NCI-H1048 (cell line): ENCODE measurements at regions not wholly inside any gene's neighbourhood (a gene's known extent, or its start where the extent isn't known, plus 50 kb on each side); places are given as distances from the start of the nearest gene placed in this dataset.
"Not testable (repeated sequence)": the region's sequence is repeated elsewhere in the genome, so short reads cannot be mapped to it uniquely, and the experiment has no call there.

Source experiments
- DNase-seq: peaks from one replicate; lab custom pipeline; 2025; lab: John Stamatoyannopoulos, UW

GRCh38 chrX:5295004-5295403 lies 933.7 kb downstream of the NLGN4X start:
- DNase-seq: no peak

DNA sequence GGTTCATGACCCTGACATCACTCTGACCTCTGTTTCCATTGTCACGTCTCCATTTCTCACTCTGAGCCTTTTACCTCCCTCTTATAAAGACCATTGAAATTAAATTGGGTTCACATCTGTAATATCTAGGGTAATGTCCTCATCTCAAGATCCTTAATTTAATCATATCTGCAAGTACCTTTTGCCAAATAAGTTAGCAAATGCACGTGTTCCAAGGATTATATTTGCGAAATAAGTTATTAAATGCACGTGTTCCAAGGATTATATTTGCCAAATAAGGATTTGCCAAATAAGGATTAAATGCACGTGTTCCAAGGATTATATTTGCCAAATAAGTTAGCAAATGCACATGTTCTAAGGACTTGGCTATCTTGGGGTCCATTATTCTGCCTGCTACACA lies 938.0 kb downstream of the NLGN4X start:
- no peak for DNase-seq

DNA sequence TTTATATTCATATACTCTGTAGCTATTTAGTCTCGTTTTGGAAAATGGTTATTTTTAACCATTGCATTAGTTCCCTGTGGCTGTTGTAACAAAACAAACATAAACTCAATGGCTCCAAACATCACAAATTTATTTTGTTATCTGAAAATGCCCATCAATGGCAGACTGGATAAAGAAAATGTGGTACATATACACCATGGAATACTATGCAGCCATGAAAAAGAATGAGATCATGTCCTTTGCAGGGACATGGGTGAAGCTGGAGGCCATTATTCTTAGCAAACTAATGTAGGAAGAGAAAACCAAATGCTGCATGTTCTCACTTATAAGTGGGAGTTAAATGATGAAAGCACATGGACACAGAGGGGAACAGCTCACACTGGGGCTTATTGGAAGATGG lies 938.7 kb downstream of the NLGN4X start:
- not testable (repeated sequence) for DNase-seq

DNA sequence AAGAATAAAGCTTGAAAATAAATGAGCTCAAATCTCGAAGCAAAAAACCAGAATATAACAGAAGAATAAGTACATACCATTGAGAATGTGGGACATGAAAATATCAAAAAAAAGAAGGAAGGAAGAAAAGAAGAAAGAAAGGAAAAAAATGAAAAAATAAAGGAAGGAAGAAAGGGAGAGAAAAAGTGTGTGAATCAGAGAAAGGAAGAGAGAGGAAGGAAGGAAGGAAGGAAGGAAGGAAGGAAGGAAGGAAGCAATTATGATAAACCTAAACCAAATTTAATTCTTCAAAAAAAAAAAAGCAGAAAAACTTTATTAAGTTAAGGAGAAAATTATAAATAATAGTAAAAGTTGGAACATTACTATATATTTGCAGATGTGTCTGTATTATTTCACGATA lies 949.8 kb downstream of the NLGN4X start:
- no peak for DNase-seq

GRCh38 chrX:5265324-5265850 lies 963.3 kb downstream of the NLGN4X start:
- DNase-seq: no peak

DNA sequence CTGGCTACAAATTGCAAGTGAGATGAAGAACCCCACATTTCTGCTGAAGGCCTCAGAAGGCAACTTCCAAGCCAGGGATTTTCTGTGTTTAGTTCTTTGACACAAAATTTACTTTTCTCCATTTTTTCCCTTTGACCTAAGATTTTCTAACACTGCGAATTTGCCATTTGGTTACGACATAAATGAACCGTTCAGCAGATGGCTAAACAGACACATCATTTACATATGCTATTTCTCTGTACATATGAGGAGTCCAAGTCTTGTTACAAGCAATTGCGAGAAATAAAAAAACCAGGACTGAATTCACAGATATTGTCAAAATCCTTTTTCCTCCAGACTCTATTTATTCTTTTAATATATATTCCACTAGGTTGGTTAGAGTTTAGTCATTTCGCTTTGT lies 978.6 kb downstream of the NLGN4X start:
- no peak for DNase-seq

DNA sequence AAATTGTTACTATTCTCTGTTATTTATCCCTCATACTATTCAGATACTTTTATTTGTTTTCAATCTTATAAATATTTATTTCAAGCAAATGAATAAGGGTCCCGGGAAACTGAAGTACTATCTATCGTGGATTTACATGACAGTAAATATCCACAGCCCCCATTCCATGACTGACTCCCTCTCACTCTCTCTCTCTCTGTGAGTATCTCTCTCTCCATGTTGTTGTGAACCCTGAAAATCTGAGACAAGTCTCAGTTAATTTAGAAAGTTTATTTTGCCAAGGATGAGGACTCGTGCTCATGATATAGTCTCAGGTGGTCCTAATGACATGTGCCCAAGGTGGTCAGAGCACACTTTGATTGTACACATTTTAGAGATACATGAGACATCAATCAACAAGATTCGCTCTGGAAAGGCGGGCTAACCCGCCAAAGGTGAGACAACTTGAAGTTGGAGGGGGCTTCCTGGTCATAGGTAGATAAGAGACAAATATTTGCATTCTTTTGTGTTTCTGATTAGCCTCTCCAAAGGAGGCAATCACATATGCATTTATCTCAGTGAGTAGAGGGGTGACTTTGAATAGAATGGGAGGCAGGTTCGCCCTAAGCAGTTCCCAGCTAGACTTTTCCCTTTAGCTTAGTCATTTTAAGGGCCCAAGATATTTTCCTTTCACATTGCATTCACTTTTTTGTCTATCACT lies 986.4 kb downstream of the NLGN4X start:
- DNase-seq: no peak

DNA sequence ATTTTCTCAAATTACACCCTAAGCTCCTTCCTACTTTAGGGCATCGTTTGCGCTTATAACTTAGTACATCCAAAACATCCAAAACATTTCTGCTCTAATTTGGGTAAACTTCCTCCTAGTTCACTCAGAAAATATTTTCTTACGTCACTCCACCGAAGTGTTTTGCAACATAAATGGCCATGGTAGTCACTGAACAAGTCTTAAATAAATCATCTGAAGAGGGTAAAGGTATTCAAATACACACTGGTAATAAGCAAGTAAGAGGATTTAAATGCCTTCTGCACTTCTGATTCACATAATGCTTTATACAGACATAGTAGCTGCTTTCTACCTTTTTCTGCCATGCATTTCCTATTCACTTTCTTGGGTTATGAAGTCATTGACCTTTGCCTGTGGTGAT lies 991.9 kb downstream of the NLGN4X start:
- DNase-seq: no peak

GRCh38 chrX:5236096-5236495 lies 992.6 kb downstream of the NLGN4X start:
- DNase-seq: no peak

DNA sequence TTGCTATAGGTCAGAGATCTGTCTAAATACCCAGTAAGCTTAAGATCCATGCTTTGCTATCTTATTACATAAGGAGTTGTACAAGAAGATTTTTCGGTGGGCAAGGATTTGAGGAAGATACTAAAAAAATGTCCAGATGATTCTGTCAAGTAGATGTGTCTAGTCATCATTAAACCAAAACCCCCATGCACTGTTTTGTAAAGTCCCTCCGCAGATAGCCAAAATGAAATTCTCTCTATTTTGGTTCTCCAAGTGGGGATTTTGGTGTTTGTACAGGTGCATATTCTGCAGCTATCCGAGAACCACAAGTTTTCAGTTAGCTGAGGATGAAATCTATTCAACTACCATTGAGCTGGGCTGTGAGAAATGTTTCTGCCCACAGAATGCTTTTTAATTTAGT lies 994.8 kb downstream of the NLGN4X start:
- DNase-seq: no peak

GRCh38 chrX:5220421-5220820 lies 1008.2 kb downstream of the NLGN4X start:
- no peak for DNase-seq

DNA sequence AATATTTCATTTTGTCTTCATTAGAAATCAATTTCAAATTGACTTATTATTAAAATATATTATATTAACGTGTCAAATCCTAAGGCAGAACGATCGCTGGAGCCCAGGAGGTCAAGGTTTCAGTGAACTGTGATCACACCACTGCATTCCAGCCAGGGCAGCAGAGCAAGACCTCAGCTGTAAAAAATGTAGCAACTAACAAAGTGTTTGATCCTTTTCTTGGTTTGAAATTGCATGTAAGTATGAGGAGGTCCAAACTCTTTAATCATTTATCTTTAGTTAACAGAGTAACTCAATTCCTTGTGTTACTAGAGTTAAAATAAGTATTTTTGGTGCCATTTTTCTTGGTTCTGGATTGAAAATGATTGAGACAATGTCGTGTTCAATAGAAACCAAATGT lies 1033.9 kb downstream of the NLGN4X start:
- no peak for DNase-seq

DNA sequence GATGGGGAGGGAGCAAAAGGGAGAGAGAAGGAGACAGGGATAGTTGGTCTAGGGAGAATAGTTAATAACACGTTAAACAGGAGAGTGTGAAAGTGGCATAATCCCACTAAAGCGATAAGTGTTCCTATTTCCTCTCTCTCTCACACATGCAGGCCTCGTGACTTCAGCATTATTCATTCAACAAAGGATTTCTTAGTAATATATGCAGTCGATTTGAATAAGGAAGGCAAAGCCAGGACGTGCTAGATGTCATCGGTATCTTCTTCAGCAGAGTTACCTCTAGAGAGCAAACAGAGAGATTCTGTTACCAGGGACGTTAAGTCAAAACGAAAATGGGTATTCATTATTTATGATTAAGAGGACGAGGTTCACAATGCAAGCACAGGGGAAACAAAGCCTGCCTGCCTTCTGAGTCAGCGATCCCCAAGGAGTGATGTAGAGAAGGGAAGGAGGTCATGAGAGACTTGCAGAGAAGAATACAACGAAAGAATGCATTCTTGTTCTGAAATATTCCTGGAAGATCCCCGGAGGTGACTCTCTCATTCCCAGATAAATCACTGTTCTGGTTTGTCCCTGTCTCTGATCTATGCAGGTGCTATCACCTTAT lies 1048.4 kb downstream of the NLGN4X start:
- no peak for DNase-seq

DNA sequence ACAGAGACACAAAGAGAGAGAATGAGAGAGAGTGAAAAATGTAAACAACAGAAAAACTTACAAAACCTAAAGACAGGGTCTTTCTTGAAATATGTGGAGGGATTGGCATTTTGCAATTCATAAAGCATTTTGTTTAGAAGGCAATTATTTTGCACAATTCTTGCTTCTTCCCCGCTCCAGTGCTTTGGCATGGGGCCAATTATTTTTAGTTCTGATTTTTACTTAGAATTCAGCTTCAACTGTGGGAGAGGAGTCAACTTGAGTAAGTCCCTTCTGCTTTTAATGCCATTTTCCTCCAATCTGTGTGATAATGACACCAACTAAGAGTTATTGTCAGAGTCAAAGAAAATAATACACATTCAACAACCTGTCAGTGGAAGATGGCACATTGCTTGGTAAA lies 1051.9 kb downstream of the NLGN4X start:
- DNase-seq: no peak

GRCh38 chrX:5163663-5164062 lies 1065.0 kb downstream of the NLGN4X start:
- no peak for DNase-seq

- no peak for DNase-seq
Measured at GRCh38 chrX:5155301-5155700, 1073.4 kb downstream of the NLGN4X start.

DNA sequence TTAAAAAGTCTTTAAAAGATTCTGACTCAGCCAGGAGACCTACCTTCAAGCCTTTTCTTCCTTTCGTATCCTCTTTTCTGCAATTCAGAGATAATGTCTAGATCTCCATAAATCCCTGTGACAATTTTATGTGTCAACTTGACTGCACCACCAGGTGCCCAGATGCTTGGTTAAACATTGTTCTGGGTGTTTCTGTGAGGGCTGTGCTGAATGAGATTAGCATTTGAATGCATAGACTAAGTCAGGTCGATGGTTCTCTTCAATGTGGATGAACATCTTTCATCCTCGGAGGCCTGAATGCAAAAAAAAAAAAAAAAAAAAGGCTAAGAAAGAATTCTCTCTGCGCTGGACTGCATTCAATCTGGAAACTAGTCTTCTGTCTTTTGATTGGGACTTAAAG lies 1082.7 kb downstream of the NLGN4X start:
- DNase-seq: no peak

GRCh38 chrX:5142644-5143043 lies 1086.0 kb downstream of the NLGN4X start:
- DNase-seq: no peak

- DNase-seq: no peak
Measured at GRCh38 chrX:5122181-5122678, 1106.4 kb downstream of the NLGN4X start.

- DNase-seq: no peak
Measured at GRCh38 chrX:5117816-5118215, 1110.9 kb downstream of the NLGN4X start.

DNA sequence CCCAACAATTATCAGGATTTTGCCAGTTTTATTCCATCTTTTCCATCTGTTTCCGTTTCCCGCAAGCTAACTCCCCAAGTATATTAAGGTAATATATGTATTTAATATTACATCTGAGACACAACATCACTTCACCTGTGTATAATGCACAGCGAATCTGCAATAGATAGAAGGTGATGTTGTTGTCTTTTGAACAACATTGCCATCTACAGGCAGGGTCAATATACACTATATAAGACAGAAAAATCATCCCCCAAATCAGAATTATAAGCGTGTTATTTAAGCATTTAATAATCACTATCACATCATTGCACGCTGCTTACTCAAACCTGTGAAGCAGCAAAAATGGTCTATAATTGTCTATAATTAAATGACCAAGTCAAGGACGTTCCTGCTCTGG lies 1115.5 kb downstream of the NLGN4X start:
- DNase-seq: no peak

GRCh38 chrX:5100004-5100403 lies 1128.7 kb downstream of the NLGN4X start:
- DNase-seq: no peak

DNA sequence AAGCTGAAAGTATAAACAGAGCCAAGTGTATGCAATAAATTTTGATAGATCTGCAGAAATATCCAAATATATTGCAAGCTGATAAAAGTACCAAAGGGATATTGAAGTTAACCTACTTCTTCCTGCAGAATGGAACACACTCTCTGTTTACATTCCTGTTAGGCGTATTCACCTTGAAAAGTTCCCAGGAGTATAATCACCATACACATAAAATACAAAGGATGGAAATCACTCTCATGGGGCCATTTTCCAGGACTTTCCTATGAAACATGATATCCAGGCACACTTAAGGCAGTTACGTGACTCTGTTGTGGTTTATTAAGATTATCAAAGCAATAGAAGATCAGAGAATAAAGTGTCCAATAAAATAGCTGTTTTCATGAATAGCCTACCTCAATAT lies 1142.3 kb downstream of the NLGN4X start:
- no peak for DNase-seq

DNA sequence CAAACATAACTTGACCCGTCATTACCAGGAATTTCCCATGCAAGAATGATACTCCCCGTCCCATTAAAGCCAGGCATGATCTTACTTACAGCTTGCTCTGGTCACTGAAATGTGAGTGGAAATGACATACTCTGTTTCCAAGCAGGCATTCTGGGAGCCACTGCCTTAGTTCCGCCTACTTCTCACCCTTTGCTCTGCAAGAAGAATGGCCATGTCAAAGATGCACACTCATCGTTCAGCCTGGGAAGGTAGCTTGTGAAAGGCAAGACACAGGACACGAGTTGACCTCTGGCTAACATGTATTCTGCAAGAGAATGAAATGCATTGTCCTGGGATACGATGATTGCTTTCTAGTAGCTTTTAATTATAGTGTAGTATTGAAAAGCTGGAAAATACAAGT lies 1144.4 kb downstream of the NLGN4X start:
- DNase-seq: no peak
